IMR-90 (cell line): ENCODE measurements at regions not wholly inside any gene's neighbourhood (a gene's known extent, or its start where the extent isn't known, plus 50 kb on each side); places are given as distances from the start of the nearest gene placed in this dataset.

Experiments
- ATAC-seq: fragments of 200-7000 bp; cut with Tn5 transposase; 2 replicates; pipeline ENCODE4 v1.9.1; 2020; ENCODE audit warnings: low read depth, mild to moderate bottlenecking, moderate library complexity
- BruUV-seq: library from RNA; stranded (reverse); fragments of 400-500 nt; replicated peaks from 2 replicates; lab custom pipeline; 2021; lab: Mats Ljungman, UMichigan
- CTCF ChIA-PET: fragments of 300-600 bp; formaldehyde crosslinking; extraction: SDS; loops from one replicate; lab custom pipeline; 2021; ENCODE audit warnings: antibody characterized with exemption; lab: Yijun Ruan, JAX
- POLR2A ChIA-PET: fragments of 300-600 bp; sonication (Branson Sonifier 250); formaldehyde crosslinking; loops from one replicate; lab custom pipeline; 2022; ENCODE audit warnings: antibody characterized with exemption; ENCODE audit not compliant: unreplicated experiment; lab: Charles Lee
- DNase-seq: peaks from one replicate; pipeline ENCODE4 v3.0.0; 2013
- H2AFZ ChIP-seq: replicated peaks from 2 replicates; pipeline ENCODE3; 2013; ENCODE audit warnings: low read length, mild to moderate bottlenecking; ENCODE audit not compliant: poor library complexity
- H2AK5ac ChIP-seq: 2 replicates; pipeline ENCODE4 v1.6.1; 2013; ENCODE audit warnings: low read depth, low read length, inconsistent platforms
- H2AK9ac ChIP-seq: replicated peaks from 2 replicates; pipeline ENCODE3; 2013; ENCODE audit warnings: mild to moderate bottlenecking, low read depth, low read length, moderate library complexity; ENCODE audit not compliant: poor library complexity
- H2BK120ac ChIP-seq: 2 replicates; pipeline ENCODE4 v1.6.1; 2013; ENCODE audit warnings: low read depth, low read length, inconsistent platforms
- H2BK15ac ChIP-seq: 3 replicates; pipeline ENCODE4 v1.6.1; 2013; ENCODE audit warnings: low read depth, low read length, inconsistent platforms
- H2BK20ac ChIP-seq: 2 replicates; pipeline ENCODE4 v1.6.1; 2013; ENCODE audit warnings: low read depth, mild to moderate bottlenecking, inconsistent platforms, low read length, moderate library complexity
- H2BK5ac ChIP-seq: 2 replicates; pipeline ENCODE4 v1.6.1; 2013; ENCODE audit warnings: mild to moderate bottlenecking, low read depth, low read length, inconsistent platforms; ENCODE audit not compliant: poor library complexity, severe bottlenecking
- H3K14ac ChIP-seq: replicated peaks from 2 replicates; pipeline ENCODE4 v1.6.1; 2013; ENCODE audit warnings: low read depth, low read length, inconsistent platforms
- H3K18ac ChIP-seq: 2 replicates; pipeline ENCODE4 v1.6.1; 2013; ENCODE audit warnings: low read depth, low read length, control low read depth
- H3K23ac ChIP-seq: 2 replicates; pipeline ENCODE4 v1.6.1; 2013; ENCODE audit warnings: low read depth, low read length, inconsistent platforms
- H3K27ac ChIP-seq: 2 replicates; pipeline ENCODE4 v1.5.1; 2013; ENCODE audit warnings: mild to moderate bottlenecking, control low read depth, low read length; ENCODE audit not compliant: insufficient read depth
- H3K27me3 ChIP-seq: 2 replicates; pipeline ENCODE4 v1.6.1; 2013; ENCODE audit warnings: low read length; ENCODE audit not compliant: control insufficient read depth, insufficient read depth
- H3K36me3 ChIP-seq: 2 replicates; pipeline ENCODE4 v1.6.1; 2013; ENCODE audit warnings: low read length, mixed read lengths; ENCODE audit not compliant: control insufficient read depth, insufficient read depth
- H3K4ac ChIP-seq: 2 replicates; pipeline ENCODE4 v1.6.1; 2013; ENCODE audit warnings: low read depth, low read length, inconsistent platforms
- H3K4me1 ChIP-seq: 2 replicates; pipeline ENCODE4 v1.6.1; 2013; ENCODE audit warnings: low read length, mixed read lengths; ENCODE audit not compliant: control insufficient read depth, insufficient read depth
- H3K4me2 ChIP-seq: 2 replicates; pipeline ENCODE4 v1.6.1; 2013; ENCODE audit warnings: low read depth, mild to moderate bottlenecking, control low read depth, low read length, moderate library complexity
- H3K4me3 ChIP-seq: 2 replicates; pipeline ENCODE4 v1.5.1; 2013; ENCODE audit warnings: low read depth, mild to moderate bottlenecking, control low read depth, low read length, moderate library complexity; ENCODE audit not compliant: insufficient read depth
- H3K56ac ChIP-seq: 2 replicates; pipeline ENCODE4 v1.6.1; 2013; ENCODE audit warnings: low read length, inconsistent platforms; ENCODE audit not compliant: insufficient read depth; ENCODE audit errors: extremely low read depth
- H3K79me1 ChIP-seq, 2 experiments: 2 replicates each; pipeline ENCODE4 v1.6.1; 2013; ENCODE audit warnings: low read length in 2 of 2, inconsistent platforms in 1 of 2, low read depth in 1 of 2
- H3K9ac ChIP-seq: 2 replicates; pipeline ENCODE4 v1.6.1; 2013; ENCODE audit warnings: low read depth, low read length, control low read depth
- H3K9me1 ChIP-seq: 2 replicates; pipeline ENCODE4 v1.6.1; 2013; ENCODE audit warnings: low read length, inconsistent platforms; ENCODE audit not compliant: insufficient read depth
- H3K9me3 ChIP-seq: 2 replicates; pipeline ENCODE4 v1.6.1; 2013; ENCODE audit warnings: low read length; ENCODE audit not compliant: control insufficient read depth, insufficient read depth
- H4K20me1 ChIP-seq: 2 replicates; pipeline ENCODE4 v1.6.1; 2013; ENCODE audit warnings: low read length, inconsistent platforms; ENCODE audit not compliant: insufficient read depth
- H4K5ac ChIP-seq: 2 replicates; pipeline ENCODE4 v1.6.1; 2013; ENCODE audit warnings: mild to moderate bottlenecking, low read depth, low read length, control low read depth
- H4K8ac ChIP-seq, 2 experiments: 2 replicates each; pipeline ENCODE4 v1.6.1; 2013; ENCODE audit warnings: low read depth in 2 of 2, low read length in 2 of 2, control low read depth in 1 of 2, inconsistent platforms in 1 of 2
- H4K91ac ChIP-seq: 2 replicates; pipeline ENCODE4 v1.6.1; 2013; ENCODE audit warnings: low read depth, low read length, inconsistent platforms; ENCODE audit not compliant: insufficient read depth
- BHLHE40 ChIP-seq: fragments of 150-350 bp; IDR thresholded peaks from 2 replicates; pipeline ENCODE4 v1.6.1; 2016; ENCODE audit warnings: mild to moderate bottlenecking, low read depth, low read length
- CEBPB ChIP-seq: IDR thresholded peaks from 2 replicates; pipeline ENCODE4 v1.6.1; 2012; ENCODE audit warnings: low read depth, low read length, improper control_type of control experiment
- ELK1 ChIP-seq: fragments of 150-350 bp; IDR thresholded peaks from 2 replicates; pipeline ENCODE4 v1.6.1; 2016; ENCODE audit warnings: low read depth, mild to moderate bottlenecking, low read length, moderate library complexity, borderline replicate concordance
- FOS ChIP-seq: fragments of 150-350 bp; IDR thresholded peaks from 2 replicates; pipeline ENCODE4 v1.6.1; 2016; ENCODE audit warnings: low read depth, low read length
- MAZ ChIP-seq: IDR thresholded peaks from 2 replicates; pipeline ENCODE4 v1.6.1; 2012; ENCODE audit warnings: low read depth, mild to moderate bottlenecking, low read length, improper control_type of control experiment, moderate library complexity, borderline replicate concordance
- NFE2L2 ChIP-seq: fragments of 150-350 bp; IDR thresholded peaks from 2 replicates; pipeline ENCODE4 v1.6.1; 2016; ENCODE audit warnings: low read depth, mild to moderate bottlenecking, low read length
- POLR2A ChIP-seq: IDR thresholded peaks from 2 replicates; pipeline ENCODE4 v1.6.1; 2012; ENCODE audit warnings: mild to moderate bottlenecking, low read depth, low read length
- RAD21 ChIP-seq: IDR thresholded peaks from 2 replicates; pipeline ENCODE4 v1.6.1; 2012; ENCODE audit warnings: low read length, improper control_type of control experiment
- RCOR1 ChIP-seq: IDR thresholded peaks from 2 replicates; pipeline ENCODE4 v1.6.1; 2012; ENCODE audit warnings: mild to moderate bottlenecking, low read length, improper control_type of control experiment; ENCODE audit not compliant: insufficient replicate concordance
- RFX5 ChIP-seq: IDR thresholded peaks from 2 replicates; pipeline ENCODE4 v1.8.0; 2012; ENCODE audit warnings: low read depth, mild to moderate bottlenecking, low read length, moderate library complexity
- SMC3 ChIP-seq: fragments of 150-350 bp; IDR thresholded peaks from 2 replicates; pipeline ENCODE4 v1.6.1; 2016; ENCODE audit warnings: low read depth, mild to moderate bottlenecking, antibody characterized with exemption, low read length, moderate library complexity
- USF2 ChIP-seq: fragments of 150-350 bp; IDR thresholded peaks from 2 replicates; pipeline ENCODE4 v1.6.1; 2017; ENCODE audit warnings: mild to moderate bottlenecking, antibody characterized with exemption, low read length, low read depth
- WGBS, 2 experiments: methylation state at CpG; one replicate each; pipeline versions ENCODE4 v1.1.5 to v1.1.7; 2013; ENCODE audit warnings: missing lambda C conversion rate in 2 of 2; ENCODE audit not compliant: insufficient read length in 1 of 2; ENCODE audit errors: extremely low coverage in 2 of 2; 5-methylcytosine and 5-hydroxymethylcytosine counted together
- dilution Hi-C: fragments of 300-500 bp; cut with HindIII; formaldehyde crosslinking; loops from one replicate; pipeline ENCODE4 v1.14.3; 2018; ENCODE audit warnings: low sequenced_read_pairs; ENCODE audit not compliant: unreplicated experiment
- in situ Hi-C: fragments of 300-500 bp; cut with MboI; formaldehyde crosslinking; loops from 3 replicates; pipeline ENCODE4 v1.14.3; 2019; ENCODE audit warnings: low sequenced_read_pairs, inconsistent platforms, mixed read lengths
- intact Hi-C: fragments of 100-400 bp; cut with micrococcal nuclease; formaldehyde crosslinking; loops from 2 replicates; pipeline ENCODE4 v1.10.0; 2022

- H3K36me3 ChIP-seq: no peaks in the 10 kb centered on the region
- H3K56ac ChIP-seq: no peak overlapping the region
- WGBS, 2 experiments: no CpG with 5 or more reads among the region's 6 CpGs
- ChIA-PET CTCF (interaction anchor here (0.6 kb wide), 1 partner anchor 37 kb away, joined by 3 read pairs; no protein-coding TSS in a partner anchor), POLR2A (no interaction called here)
- no peak overlapping the region for H3K23ac ChIP-seq
- no peak overlapping the region for H3K18ac ChIP-seq
- H3K27ac ChIP-seq: no peak overlapping the region
- no peak overlapping the region for H2AFZ ChIP-seq
- H4K20me1 ChIP-seq: no peaks in the 10 kb centered on the region
- no peaks in the 10 kb centered on the region; the same call in 1 of the 2 replicates for H3K27me3 ChIP-seq
- ATAC-seq: no peak
- no peak overlapping the region for H2BK20ac ChIP-seq
- no TSS peak for BruUV-seq
- dilution Hi-C loops (no loop called here), in situ Hi-C loops (no loop called here), intact Hi-C loops (no loop called here)
- no peak overlapping the region for H4K5ac ChIP-seq
- no peak for TF ChIP-seq POLR2A
- no peak for TF ChIP-seq BHLHE40
- no peak for TF ChIP-seq RFX5
- no peak for TF ChIP-seq ELK1
- no peak for TF ChIP-seq NFE2L2
- TF ChIP-seq MAZ: no peak
- TF ChIP-seq FOS: no peak
- no peak for TF ChIP-seq USF2
- no peak for TF ChIP-seq SMC3
- no peak for TF ChIP-seq CEBPB
- TF ChIP-seq RAD21: no peak
- TF ChIP-seq RCOR1: no peak
- H3K14ac ChIP-seq: no peak overlapping the region
- no peak overlapping the region for H2BK5ac ChIP-seq
- no peak overlapping the region for H3K4me3 ChIP-seq
- H4K91ac ChIP-seq: no peak overlapping the region
- no peak overlapping the region for H3K4me2 ChIP-seq
- H3K9ac ChIP-seq: no peak overlapping the region
- no peak overlapping the region for H3K4ac ChIP-seq
- H2AK5ac ChIP-seq: no peak overlapping the region
- H4K8ac ChIP-seq: no peak overlapping the region
- no peak overlapping the region for H2BK15ac ChIP-seq
- H3K4me1 ChIP-seq: no peaks in the 10 kb centered on the region
- H2BK120ac ChIP-seq: no peak overlapping the region
- H3K9me1 ChIP-seq: no peaks in the 10 kb centered on the region
- no peaks in the 10 kb centered on the region for H3K9me3 ChIP-seq
- H2AK9ac ChIP-seq: no peak overlapping the region
- no peak for DNase-seq
- no peaks in the 10 kb centered on the region for H3K79me1 ChIP-seq
Observed at GRCh38 chr6:108766886-108767285, 81.3 kb upstream of the ARMC2 start.
